MCF 10A (cell line): ENCODE measurements at regions not wholly inside any gene's neighbourhood (a gene's known extent, or its start where the extent isn't known, plus 50 kb on each side); places are given as distances from the start of the nearest gene placed in this dataset.

Source experiments
- BruUV-seq: library from RNA; stranded (reverse); fragments of 400-500 nt; replicated peaks from 2 replicates; lab custom pipeline; 2021; lab: Mats Ljungman, UMichigan
- CTCF ChIA-PET: fragments of 300-600 bp; sonication (Branson Sonifier 250); formaldehyde crosslinking; extraction: SDS; loops from one replicate; lab custom pipeline; 2021; ENCODE audit warnings: antibody characterized with exemption, inconsistent platforms; lab: Yijun Ruan, JAX
- POLR2A ChIA-PET: fragments of 300-600, 350-650 bp; sonication (Branson Sonifier 250); formaldehyde crosslinking; extraction: SDS; loops from one replicate; lab custom pipeline; 2020; ENCODE audit warnings: antibody characterized with exemption, inconsistent platforms; lab: Yijun Ruan, JAX
- DNase-seq: peaks from one replicate; pipeline ENCODE4 v3.0.0-alpha.2; 2018; ENCODE audit not compliant: unreplicated experiment
- H3K27ac Mint-ChIP-seq: one replicate; pipeline ENCODE4 v1.8.0; 2022; ENCODE audit warnings: mild to moderate bottlenecking, low read depth, mixed read lengths; ENCODE audit not compliant: unreplicated experiment
- H3K27me3 Mint-ChIP-seq: one replicate; pipeline ENCODE4 v1.8.0; 2022; ENCODE audit warnings: mixed read lengths; ENCODE audit not compliant: insufficient read depth, unreplicated experiment
- H3K36me3 Mint-ChIP-seq: one replicate; pipeline ENCODE4 v1.8.0; 2022; ENCODE audit warnings: mild to moderate bottlenecking, moderate library complexity, mixed read lengths; ENCODE audit not compliant: insufficient read depth, unreplicated experiment
- H3K4me1 Mint-ChIP-seq: one replicate; pipeline ENCODE4 v1.8.0; 2022; ENCODE audit warnings: mixed read lengths; ENCODE audit not compliant: insufficient read depth, unreplicated experiment
- H3K4me3 Mint-ChIP-seq: one replicate; pipeline ENCODE4 v1.8.0; 2022; ENCODE audit warnings: mild to moderate bottlenecking, moderate library complexity, mixed read lengths; ENCODE audit not compliant: unreplicated experiment
- H3K9me3 Mint-ChIP-seq: one replicate; pipeline ENCODE4 v1.8.0; 2022; ENCODE audit warnings: mixed read lengths; ENCODE audit not compliant: unreplicated experiment
- CTCF ChIP-seq: fragments of 200-600 bp; IDR thresholded peaks from one replicate; pipeline ENCODE4 v1.8.0; 2022; ENCODE audit warnings: antibody characterized with exemption, mild to moderate bottlenecking; ENCODE audit not compliant: unreplicated experiment
- intact Hi-C: fragments of 100-400 bp; cut with micrococcal nuclease; formaldehyde crosslinking; loops from 2 replicates; pipeline ENCODE4 v1.14.1; 2022

DNA sequence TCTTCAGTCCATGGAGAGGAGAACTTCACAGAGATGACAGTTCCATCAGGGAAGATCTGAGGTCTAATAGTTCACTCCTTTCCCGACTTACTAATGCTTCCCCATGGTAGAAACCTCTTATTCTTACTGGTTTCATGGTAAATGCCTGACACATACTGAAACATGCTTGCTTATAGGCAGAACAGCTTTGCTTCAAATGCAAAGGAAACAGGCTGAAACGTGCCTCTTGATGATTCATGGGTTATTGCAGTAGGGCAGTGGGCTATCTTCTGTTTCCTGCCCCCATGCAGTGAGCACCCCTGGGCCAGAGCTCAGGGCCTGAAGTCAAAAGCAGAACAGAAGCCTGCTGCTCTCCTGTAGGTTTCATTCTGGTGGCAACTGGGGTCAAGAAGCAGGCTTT is 223.5 kb downstream of the RDH14 start:
- H3K27ac Mint-ChIP-seq = no peak overlapping the region
- DNase-seq = peak; percentile 11
- no peaks in the 10 kb centered on the region for H3K4me1 Mint-ChIP-seq
- no peaks in the 10 kb centered on the region for H3K9me3 Mint-ChIP-seq
- ChIA-PET CTCF (no interaction called here), POLR2A (no interaction called here)
- no peak overlapping the region for H3K4me3 Mint-ChIP-seq
- intact Hi-C loops = no loop called here
- H3K36me3 Mint-ChIP-seq = no peaks in the 10 kb centered on the region
- H3K27me3 Mint-ChIP-seq = no peaks in the 10 kb centered on the region
- BruUV-seq = no TSS peak
- TF ChIP-seq CTCF = no peak

DNA sequence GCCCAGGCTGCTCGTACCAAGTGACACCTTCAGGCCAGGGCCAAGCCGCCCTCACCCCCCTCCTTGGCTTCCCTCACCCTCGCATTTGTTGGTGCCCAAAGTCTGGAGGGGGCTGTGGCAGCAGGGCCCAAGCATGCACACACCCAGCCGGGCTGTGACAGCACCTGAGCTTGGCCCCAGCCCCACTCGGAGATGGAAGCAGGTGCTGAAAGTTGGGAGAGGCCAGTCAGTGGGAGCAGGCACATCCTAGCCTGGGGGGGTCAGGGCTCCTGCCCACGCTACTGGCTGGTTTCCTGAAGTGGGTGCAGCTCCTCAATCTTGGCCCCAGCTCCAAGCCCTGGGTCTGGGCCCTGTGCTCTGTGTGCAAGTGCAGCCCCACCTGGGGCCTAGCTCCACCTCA is 228.0 kb downstream of the RDH14 start:
- H3K27me3 Mint-ChIP-seq = no peaks in the 10 kb centered on the region
- no peak for DNase-seq
- POLR2A ChIA-PET = no interaction called here
- CTCF ChIA-PET = interaction anchor here (0.9 to 1.5 kb wide), 2 partner anchors 32 to 154 kb away, joined by 3 to 5 read pairs; no protein-coding TSS in a partner anchor
- BruUV-seq = no TSS peak
- no peak for TF ChIP-seq CTCF
- H3K4me1 Mint-ChIP-seq = no peaks in the 10 kb centered on the region
- H3K36me3 Mint-ChIP-seq = no peaks in the 10 kb centered on the region
- H3K27ac Mint-ChIP-seq = no peak overlapping the region
- H3K4me3 Mint-ChIP-seq = no peak overlapping the region
- H3K9me3 Mint-ChIP-seq = no peaks in the 10 kb centered on the region
- intact Hi-C loops = no loop called here

DNA sequence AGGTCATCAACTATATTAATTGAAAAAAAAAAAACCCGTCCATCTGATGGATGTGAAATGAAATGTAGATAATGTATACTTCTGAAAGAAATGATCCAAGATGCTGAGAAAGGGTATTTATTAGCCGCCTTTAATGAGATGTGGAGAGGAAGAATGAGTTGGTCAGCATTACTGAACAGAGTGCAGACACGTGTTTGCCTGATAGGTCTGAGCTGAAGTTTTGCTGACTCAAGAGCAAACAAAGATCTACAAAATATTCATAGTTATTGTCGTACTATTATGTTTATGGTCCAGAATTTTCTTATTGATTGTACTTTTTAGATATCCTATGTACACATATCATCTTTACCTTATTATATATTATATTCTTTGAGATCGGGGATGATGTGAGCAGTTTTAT is 235.3 kb downstream of the RDH14 start:
- intact Hi-C loops = no loop called here
- no peak for DNase-seq
- no peak for TF ChIP-seq CTCF
- H3K9me3 Mint-ChIP-seq = no peaks in the 10 kb centered on the region
- H3K4me3 Mint-ChIP-seq = no peak overlapping the region
- CTCF ChIA-PET = no interaction called here
- H3K4me1 Mint-ChIP-seq = no peaks in the 10 kb centered on the region
- H3K27ac Mint-ChIP-seq = no peak overlapping the region
- POLR2A ChIA-PET = no interaction called here
- BruUV-seq = no TSS peak
- H3K27me3 Mint-ChIP-seq = peaks cover 11% of the 10 kb centered on the region
- H3K36me3 Mint-ChIP-seq = no peaks in the 10 kb centered on the region

DNA sequence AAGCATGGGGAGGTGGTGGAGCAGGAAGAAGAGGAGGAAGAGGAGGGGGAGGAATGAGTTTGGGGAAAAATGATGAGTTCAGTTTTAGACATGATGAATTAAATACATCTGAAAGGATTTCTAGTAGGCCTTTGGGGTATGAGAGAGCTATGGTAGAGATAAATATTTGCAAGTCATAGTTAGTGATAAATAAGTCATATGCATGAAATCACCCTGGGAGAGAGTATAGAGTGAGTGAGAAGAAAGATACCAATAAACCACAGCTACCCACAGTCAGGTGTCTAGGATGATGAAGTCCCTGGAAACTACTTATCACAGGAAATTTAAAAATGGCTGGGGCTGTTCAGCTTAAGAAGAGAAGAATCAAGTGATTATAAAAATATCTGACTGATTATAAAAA is 240.5 kb downstream of the RDH14 start:
- ChIA-PET POLR2A (no interaction called here), CTCF (interaction anchor here (0.9 kb wide), 1 partner anchor 18 kb away, joined by 3 read pairs; no protein-coding TSS in a partner anchor)
- DNase-seq = no peak
- Mint-ChIP-seq H3K9me3 (no peaks in the 10 kb centered on the region), H3K4me3 (no peak overlapping the region), H3K27me3 (peaks cover 7% of the 10 kb centered on the region), H3K4me1 (no peaks in the 10 kb centered on the region), H3K36me3 (no peaks in the 10 kb centered on the region), H3K27ac (no peak overlapping the region)
- intact Hi-C loops = no loop called here
- BruUV-seq = no TSS peak
- no peak for TF ChIP-seq CTCF
